ENCODE measurements at regions not wholly inside any gene's neighbourhood (a gene's known extent, or its start where the extent isn't known, plus 50 kb on each side); places are given as distances from the start of the nearest gene placed in this dataset.

GRCh38 chr10:130799532-130799931, 512.0 kb downstream of the TCERG1L start:
- TF ChIP-seq, protein P1, sequence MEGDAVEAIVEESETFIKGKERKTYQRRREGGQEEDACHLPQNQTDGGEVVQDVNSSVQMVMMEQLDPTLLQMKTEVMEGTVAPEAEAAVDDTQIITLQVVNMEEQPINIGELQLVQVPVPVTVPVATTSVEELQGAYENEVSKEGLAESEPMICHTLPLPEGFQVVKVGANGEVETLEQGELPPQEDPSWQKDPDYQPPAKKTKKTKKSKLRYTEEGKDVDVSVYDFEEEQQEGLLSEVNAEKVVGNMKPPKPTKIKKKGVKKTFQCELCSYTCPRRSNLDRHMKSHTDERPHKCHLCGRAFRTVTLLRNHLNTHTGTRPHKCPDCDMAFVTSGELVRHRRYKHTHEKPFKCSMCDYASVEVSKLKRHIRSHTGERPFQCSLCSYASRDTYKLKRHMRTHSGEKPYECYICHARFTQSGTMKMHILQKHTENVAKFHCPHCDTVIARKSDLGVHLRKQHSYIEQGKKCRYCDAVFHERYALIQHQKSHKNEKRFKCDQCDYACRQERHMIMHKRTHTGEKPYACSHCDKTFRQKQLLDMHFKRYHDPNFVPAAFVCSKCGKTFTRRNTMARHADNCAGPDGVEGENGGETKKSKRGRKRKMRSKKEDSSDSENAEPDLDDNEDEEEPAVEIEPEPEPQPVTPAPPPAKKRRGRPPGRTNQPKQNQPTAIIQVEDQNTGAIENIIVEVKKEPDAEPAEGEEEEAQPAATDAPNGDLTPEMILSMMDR (conservative IDR thresholded peaks at IDR 0.05 in 1 of 2, IDR thresholded peaks at IDR 0.05 in 1 of 2; ENCODE audit: extremely low read depth in 1 of 2, insufficient read depth in 1 of 2, low read depth in 1 of 2, low read length in 2 of 2): no peak
- no peak for TF ChIP-seq EZH2 (IDR thresholded peaks at IDR 0.05; ENCODE audit: borderline replicate concordance, low read length)
